HG03095 (cell line): ENCODE measurements at regions not wholly inside any gene's neighbourhood (a gene's known extent, or its start where the extent isn't known, plus 50 kb on each side); places are given as distances from the start of the nearest gene placed in this dataset.
"Not testable (repeated sequence)": the region's sequence is repeated elsewhere in the genome, so short reads cannot be mapped to it uniquely, and the experiment has no call there.

Experiments used
- ATAC-seq: cut with Tn5 transposase; IDR thresholded peaks from one replicate; pipeline ENCODE4 v1.9.1; 2021; ENCODE audit warnings: moderate library complexity; ENCODE audit not compliant: unreplicated experiment

- not testable (repeated sequence) for ATAC-seq
Measured at GRCh38 chr6:90885137-90885536, 298.3 kb upstream of the MAP3K7 start.

- no peak for ATAC-seq
Measured at GRCh38 chr6:90877616-90878015, 290.7 kb upstream of the MAP3K7 start.

- no peak for ATAC-seq
Measured at GRCh38 chr6:90874931-90875330, 288.1 kb upstream of the MAP3K7 start.

GRCh38 chr6:90872981-90873380, 286.1 kb upstream of the MAP3K7 start:
- ATAC-seq: no peak

GRCh38 chr6:90870561-90870960, 283.7 kb upstream of the MAP3K7 start:
- no peak for ATAC-seq

- no peak for ATAC-seq
Measured at GRCh38 chr6:90868656-90869055, 281.8 kb upstream of the MAP3K7 start.

- ATAC-seq: no peak
Measured at GRCh38 chr6:90868256-90868655, 281.4 kb upstream of the MAP3K7 start.

GRCh38 chr6:90865513-90865912, 278.6 kb upstream of the MAP3K7 start:
- no peak for ATAC-seq

GRCh38 chr6:90863043-90863442, 276.2 kb upstream of the MAP3K7 start:
- ATAC-seq: no peak

- ATAC-seq: no peak
Measured at GRCh38 chr6:90860822-90861601, 274.1 kb upstream of the MAP3K7 start.

GRCh38 chr6:90859612-90860011, 272.7 kb upstream of the MAP3K7 start:
- ATAC-seq: no peak

GRCh38 chr6:90859056-90859455, 272.2 kb upstream of the MAP3K7 start:
- no peak for ATAC-seq

GRCh38 chr6:90849686-90850085, 262.8 kb upstream of the MAP3K7 start:
- no peak for ATAC-seq

- no peak for ATAC-seq
Measured at GRCh38 chr6:90846824-90847223, 260.0 kb upstream of the MAP3K7 start.

GRCh38 chr6:90835596-90836212, 248.8 kb upstream of the MAP3K7 start:
- ATAC-seq: no peak

- no peak for ATAC-seq
Measured at GRCh38 chr6:90829311-90829710, 242.4 kb upstream of the MAP3K7 start.

GRCh38 chr6:90820436-90820835, 233.6 kb upstream of the MAP3K7 start:
- no peak for ATAC-seq

GRCh38 chr6:90819483-90819882, 232.6 kb upstream of the MAP3K7 start:
- ATAC-seq: no peak

GRCh38 chr6:90818163-90818562, 231.3 kb upstream of the MAP3K7 start:
- ATAC-seq: no peak

- ATAC-seq: no peak
Measured at GRCh38 chr6:90816764-90817163, 229.9 kb upstream of the MAP3K7 start.

- no peak for ATAC-seq
Measured at GRCh38 chr6:90811596-90812226, 224.8 kb upstream of the MAP3K7 start.

- no peak for ATAC-seq
Measured at GRCh38 chr6:90809035-90809434, 222.2 kb upstream of the MAP3K7 start.
